Stomach (tissue), 8 donors: ENCODE measurements at regions not wholly inside any gene's neighbourhood (a gene's known extent, or its start where the extent isn't known, plus 50 kb on each side); places are given as distances from the start of the nearest gene placed in this dataset.

Source experiments
- DNase-seq, 2 donors: peaks; one replicate each; pipeline versions ENCODE4 v3.0.0 to v3.0.0-alpha.2; 2013 to 2019
- H3K27ac ChIP-seq, 5 donors: fragments of 200-600 bp in 4 of 5; sonication (generic) in 4 of 5; one replicate each; pipeline ENCODE4 v1.5.1; 2013 to 2019; ENCODE audit warnings: mild to moderate bottlenecking in 1 of 5, moderate library complexity in 1 of 5
- H3K27me3 ChIP-seq, 3 donors: fragments of 200-600 bp; sonication (generic); one replicate each; pipeline ENCODE4 v1.5.1; 2017 to 2019; ENCODE audit warnings: mixed run types in 1 of 3
- H3K36me3 ChIP-seq, 4 donors: fragments of 200-600 bp; sonication (generic); 1 replicate in 3 of 4; 2 replicates in 1 of 4; pipeline ENCODE4 v1.5.1; 2016 to 2019
- H3K4me1 ChIP-seq, 4 donors: fragments of 200-600 bp; sonication (generic); one replicate each; pipeline ENCODE4 v1.5.1; 2016 to 2019
- H3K4me3 ChIP-seq, 4 donors: fragments of 200-600 bp; sonication (generic) in 3 of 4; one replicate each; pipeline ENCODE4 v1.5.1; 2016 to 2019; ENCODE audit warnings: mild to moderate bottlenecking in 1 of 4
- H3K9me3 ChIP-seq, 4 donors: fragments of 200-600 bp; sonication (generic); one replicate each; pipeline ENCODE4 v1.5.1; 2016 to 2019
- CTCF ChIP-seq, 7 experiments: fragments of 450-650 bp in 4 of 7; fragments of 200-600 bp in 3 of 7; sonication (generic) in 3 of 7; IDR thresholded peaks; one replicate each; pipeline ENCODE4 v1.5.1; 2016 to 2019; ENCODE audit warnings: antibody characterized with exemption in 7 of 7, control low read depth in 2 of 7, mild to moderate bottlenecking in 1 of 7
- EP300 ChIP-seq: sonication (generic); formaldehyde crosslinking; IDR thresholded peaks from one replicate; pipeline ENCODE4 v1.6.1; 2017; ENCODE audit warnings: antibody characterized with exemption
- POLR2A ChIP-seq, 4 donors: fragments of 450-650 bp; IDR thresholded peaks; one replicate each; pipeline ENCODE4 v1.6.1; 2016; ENCODE audit warnings: antibody characterized with exemption in 4 of 4, control low read depth in 2 of 4, mild to moderate bottlenecking in 1 of 4, moderate library complexity in 1 of 4
- POLR2AphosphoS5 ChIP-seq, 3 donors: sonication (generic); formaldehyde crosslinking; IDR thresholded peaks; one replicate each; pipeline ENCODE4 v1.6.1; 2016; ENCODE audit warnings: antibody characterized with exemption in 3 of 3
- WGBS, 5 donors: extraction: QIAGEN DNeasy Blood & Tissue Kit in 3 of 5; methylation state at CpG; one replicate each; pipeline versions ENCODE4 v1.1.5 to v1.1.7; 2013 to 2018; 5-methylcytosine and 5-hydroxymethylcytosine counted together
- intact Hi-C: fragments of 100-400 bp; cut with DNase I; formaldehyde crosslinking; loops from one replicate; pipeline ENCODE4 v1.15.1; 2023; ENCODE audit warnings: low total_unique reads
- donor health status: healthy with polysubstance abuse.
- donor health status: Bipolar disorder and iron deficiency.
- donor health status: healthy.

- H3K4me3 ChIP-seq, result no peak overlapping the region
- TF ChIP-seq POLR2AphosphoS5 (IDR thresholded peaks at IDR 0.05), result no peak
- TF ChIP-seq EP300, result no peak
- TF ChIP-seq CTCF (IDR thresholded peaks at IDR 0.05), result no peak
- TF ChIP-seq POLR2A (IDR thresholded peaks at IDR 0.05), result no peak
- no peaks in the 10 kb centered on the region for H3K9me3 ChIP-seq
- no peaks in the 10 kb centered on the region for H3K27me3 ChIP-seq
- DNase-seq, result no peak
- WGBS, 5 donors, result 42 to 71% (median 50%) methylated on average over 5 of the region's 5 CpGs
- H3K27ac ChIP-seq, result no peak overlapping the region
- intact Hi-C loops, result no loop called here
- H3K36me3 ChIP-seq, result no peaks in the 10 kb centered on the region
- no peaks in the 10 kb centered on the region for H3K4me1 ChIP-seq
These were observed 559.0 kb upstream of the AMOT start for GRCh38 chrX:113399506-113400192.

- no peak for DNase-seq
These were observed 551.7 kb upstream of the AMOT start for GRCh38 chrX:113392355-113392754.

GRCh38 chrX:113391875-113392274 is 551.2 kb upstream of the AMOT start:
- Histone ChIP-seq H3K36me3 (no peaks in the 10 kb centered on the region), H3K9me3 (peaks cover 0 to 3% (median 0%) of the 10 kb centered on the region in 4 donors), H3K27me3 (peaks cover 0 to 6% (median 5%) of the 10 kb centered on the region in 3 donors), H3K4me1 (no peaks in the 10 kb centered on the region), H3K4me3 (no peak overlapping the region), H3K27ac (no peak overlapping the region)
- no peak for TF ChIP-seq POLR2A (IDR thresholded peaks at IDR 0.05)
- no peak for TF ChIP-seq EP300
- TF ChIP-seq POLR2AphosphoS5 (IDR thresholded peaks at IDR 0.05), result no peak
- no peak for TF ChIP-seq CTCF (IDR thresholded peaks at IDR 0.05)
- intact Hi-C loops, result no loop called here
- DNase-seq, result no peak
- WGBS, 5 donors, result 79 to 94% (median 87%) methylated on average over 3 to 13 of the region's 13 CpGs

More at GRCh38 chrX:113392355-113392754, 551.7 kb upstream of the AMOT start:
- Histone ChIP-seq H3K4me1 (no peaks in the 10 kb centered on the region), H3K27ac (no peak overlapping the region), H3K4me3 (no peak overlapping the region), H3K36me3 (no peaks in the 10 kb centered on the region), H3K27me3 (peaks cover 0 to 6% (median 5%) of the 10 kb centered on the region in 3 donors), H3K9me3 (peaks cover 0 to 3% (median 0%) of the 10 kb centered on the region in 4 donors)
- intact Hi-C loops, result no loop called here
- 73 to 92% (median 85%) methylated on average over 2 to 6 of the region's 6 CpGs for WGBS, 5 donors
- no peak for TF ChIP-seq POLR2AphosphoS5 (IDR thresholded peaks at IDR 0.05)
- TF ChIP-seq POLR2A (IDR thresholded peaks at IDR 0.05), result no peak
- no peak for TF ChIP-seq EP300
- no peak for TF ChIP-seq CTCF (IDR thresholded peaks at IDR 0.05)

GRCh38 chrX:113390531-113390930 is 549.9 kb upstream of the AMOT start:
- 65 to 100% (median 75%) methylated on average over 1 to 3 of the region's 3 CpGs for WGBS, 5 donors
- Histone ChIP-seq H3K36me3 (no peaks in the 10 kb centered on the region), H3K27ac (no peak overlapping the region), H3K4me1 (no peaks in the 10 kb centered on the region), H3K4me3 (no peak overlapping the region), H3K9me3 (peaks cover 0 to 3% (median 0%) of the 10 kb centered on the region in 4 donors), H3K27me3 (peaks cover 0 to 6% (median 5%) of the 10 kb centered on the region in 3 donors)
- intact Hi-C loops, result no loop called here
- DNase-seq, result no peak
- no peak for TF ChIP-seq POLR2A (IDR thresholded peaks at IDR 0.05)
- TF ChIP-seq EP300, result no peak
- TF ChIP-seq POLR2AphosphoS5 (IDR thresholded peaks at IDR 0.05), result no peak
- TF ChIP-seq CTCF (IDR thresholded peaks at IDR 0.05), result no peak
